Trophoblast cell (in vitro differentiated cells and primary cell): ENCODE measurements at regions not wholly inside any gene's neighbourhood (a gene's known extent, or its start where the extent isn't known, plus 50 kb on each side); places are given as distances from the start of the nearest gene placed in this dataset.

Experiments
- DNase-seq, 2 donors: peaks; one replicate each; pipeline ENCODE4 v3.0.0-alpha.2; 2016
- H2AFZ ChIP-seq: 2 replicates; pipeline ENCODE4 v1.6.1; 2013; ENCODE audit warnings: low read length, moderate library complexity, mild to moderate bottlenecking; ENCODE audit not compliant: insufficient read depth, poor library complexity
- H2AK5ac ChIP-seq: 2 replicates; pipeline ENCODE4 v1.6.1; 2013; ENCODE audit warnings: mild to moderate bottlenecking, low read length
- H2BK120ac ChIP-seq: 2 replicates; pipeline ENCODE4 v1.6.1; 2013; ENCODE audit warnings: low read length, mild to moderate bottlenecking, moderate library complexity; ENCODE audit not compliant: insufficient read depth, poor library complexity
- H2BK12ac ChIP-seq: 2 replicates; pipeline ENCODE4 v1.6.1; 2013; ENCODE audit warnings: mild to moderate bottlenecking, low read length, moderate library complexity
- H2BK5ac ChIP-seq: 2 replicates; pipeline ENCODE4 v1.6.1; 2013; ENCODE audit warnings: low read length, low read depth, moderate library complexity, mild to moderate bottlenecking; ENCODE audit not compliant: poor library complexity
- H3K14ac ChIP-seq: 2 replicates; pipeline ENCODE4 v1.6.1; 2013; ENCODE audit warnings: mild to moderate bottlenecking, low read length
- H3K18ac ChIP-seq: 2 replicates; pipeline ENCODE4 v1.6.1; 2013; ENCODE audit warnings: mild to moderate bottlenecking, low read length
- H3K23ac ChIP-seq: 2 replicates; pipeline ENCODE4 v1.6.1; 2013; ENCODE audit warnings: low read length
- H3K27ac ChIP-seq: 2 replicates; pipeline ENCODE4 v1.5.1; 2013; ENCODE audit warnings: low read depth, mild to moderate bottlenecking, inconsistent platforms, low read length, moderate library complexity
- H3K27me3 ChIP-seq: 2 replicates; pipeline ENCODE4 v1.6.1; 2013; ENCODE audit warnings: inconsistent platforms, mild to moderate bottlenecking, low read length, moderate library complexity; ENCODE audit not compliant: insufficient read depth
- H3K36me3 ChIP-seq, 2 experiments: 1 replicate in 1 of 2; 2 replicates in 1 of 2; pipeline ENCODE4 v1.6.1; 2013; ENCODE audit warnings: low read length in 2 of 2, mild to moderate bottlenecking in 2 of 2, moderate library complexity in 1 of 2; ENCODE audit not compliant: insufficient read depth in 2 of 2, control insufficient read depth in 1 of 2
- H3K4ac ChIP-seq: 2 replicates; pipeline ENCODE4 v1.6.1; 2013; ENCODE audit warnings: low read depth, mild to moderate bottlenecking, low read length, moderate library complexity
- H3K4me1 ChIP-seq, 2 experiments: 1 replicate in 1 of 2; 2 replicates in 1 of 2; pipeline ENCODE4 v1.6.1; 2013; ENCODE audit warnings: low read length in 2 of 2, mild to moderate bottlenecking in 2 of 2, moderate library complexity in 1 of 2; ENCODE audit not compliant: insufficient read depth in 2 of 2, control insufficient read depth in 1 of 2
- H3K4me2 ChIP-seq: 2 replicates; pipeline ENCODE4 v1.6.1; 2013; ENCODE audit warnings: inconsistent platforms, mild to moderate bottlenecking, low read length, moderate library complexity
- H3K4me3 ChIP-seq: 2 replicates; pipeline ENCODE4 v1.5.1; 2013; ENCODE audit warnings: mild to moderate bottlenecking, low read depth, low read length, inconsistent platforms
- H3K79me1 ChIP-seq: one replicate; pipeline ENCODE4 v1.6.1; 2013; ENCODE audit warnings: low read length
- H3K79me2 ChIP-seq: 2 replicates; pipeline ENCODE4 v1.6.1; 2013; ENCODE audit warnings: low read length, mild to moderate bottlenecking; ENCODE audit not compliant: control insufficient read depth, insufficient read depth, poor library complexity
- H3K9ac ChIP-seq: 2 replicates; pipeline ENCODE4 v1.6.1; 2013; ENCODE audit warnings: mild to moderate bottlenecking, low read length
- H3K9me3 ChIP-seq: 2 replicates; pipeline ENCODE4 v1.6.1; 2013; ENCODE audit warnings: low read depth, mild to moderate bottlenecking, control low read depth, inconsistent platforms, low read length; ENCODE audit not compliant: insufficient read depth
- H4K12ac ChIP-seq: 2 replicates; pipeline ENCODE4 v1.6.1; 2013; ENCODE audit warnings: low read depth, mild to moderate bottlenecking, low read length, moderate library complexity
- H4K8ac ChIP-seq: 2 replicates; pipeline ENCODE4 v1.6.1; 2013; ENCODE audit warnings: low read depth, mild to moderate bottlenecking, low read length, moderate library complexity
- H4K91ac ChIP-seq: one replicate; pipeline ENCODE4 v1.6.1; 2013; ENCODE audit warnings: low read depth, mild to moderate bottlenecking, low read length, moderate library complexity
- WGBS: extraction: QIAGEN DNeasy Blood & Tissue Kit; methylation state at CpG from one replicate; pipeline ENCODE4 v1.1.7; 2013; ENCODE audit warnings: missing lambda C conversion rate; ENCODE audit not compliant: insufficient read length, insufficient coverage; ENCODE audit errors: extremely low coverage; 5-methylcytosine and 5-hydroxymethylcytosine counted together

DNA sequence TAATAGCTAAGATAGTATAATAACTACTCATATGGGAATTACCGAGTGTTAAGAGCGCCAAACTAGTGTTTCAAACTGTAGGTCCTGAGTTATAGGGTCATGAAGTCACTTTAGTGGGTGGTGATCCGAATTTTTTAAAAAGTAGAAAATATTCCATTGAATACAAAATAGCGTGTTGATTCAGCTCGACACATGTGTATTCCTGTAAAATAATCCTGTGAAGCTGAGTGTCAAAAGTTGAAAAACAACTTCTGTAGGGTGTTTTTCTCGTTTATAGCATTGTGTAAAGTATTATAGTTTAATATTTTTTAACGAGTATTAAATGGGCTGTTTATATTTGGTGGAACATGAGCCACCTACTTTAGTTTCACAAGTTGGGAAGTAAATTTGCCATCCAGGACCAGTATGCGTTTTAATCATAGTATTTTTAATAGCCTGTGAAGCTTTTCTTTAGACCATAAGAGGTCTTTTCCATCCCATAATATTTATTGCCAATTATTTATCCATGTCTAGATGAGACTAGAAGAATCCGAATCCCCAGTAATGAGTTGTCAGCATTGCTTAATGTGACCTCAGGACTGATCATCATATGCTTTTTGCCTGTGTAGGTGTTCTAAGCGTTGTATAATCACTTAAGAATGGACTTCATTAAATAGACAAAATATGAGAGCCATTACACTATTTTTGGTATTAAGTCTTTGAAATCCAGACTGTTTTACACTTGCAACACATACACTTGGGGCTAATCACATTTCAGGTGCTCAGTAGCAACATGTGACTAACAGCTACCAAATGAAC is 84.1 kb downstream of the PTPDC1 start:
- Histone ChIP-seq H2BK12ac (no peak overlapping the region), H3K4me1 (no peaks in the 10 kb centered on the region), H3K9me3 (no peaks in the 10 kb centered on the region), H3K79me1 (peaks cover 7% of the 10 kb centered on the region), H2AK5ac (no peak overlapping the region), H4K12ac (no peak overlapping the region), H2BK5ac (no peak overlapping the region), H3K36me3 (peaks cover 4 to 8% of the 10 kb centered on the region in 2 experiments), H4K8ac (no peak overlapping the region), H3K4me3 (no peak overlapping the region), H2AFZ (no peak overlapping the region), H2BK120ac (no peak overlapping the region), H3K4ac (peak overlapping the region; percentile 79), H3K27ac (peak overlapping the region; percentile 10), H3K18ac (no peak overlapping the region), H3K14ac (no peak overlapping the region), H4K91ac (no peak overlapping the region), H3K9ac (no peak overlapping the region), H3K79me2 (peaks cover 13% of the 10 kb centered on the region), H3K4me2 (peak overlapping the region; percentile 47), H3K23ac (no peak overlapping the region), H3K27me3 (no peaks in the 10 kb centered on the region)
- WGBS, result 100% methylated on average over 2 of the region's 10 CpGs
- peak in 1 of 2 donors; percentile 6 for DNase-seq

DNA sequence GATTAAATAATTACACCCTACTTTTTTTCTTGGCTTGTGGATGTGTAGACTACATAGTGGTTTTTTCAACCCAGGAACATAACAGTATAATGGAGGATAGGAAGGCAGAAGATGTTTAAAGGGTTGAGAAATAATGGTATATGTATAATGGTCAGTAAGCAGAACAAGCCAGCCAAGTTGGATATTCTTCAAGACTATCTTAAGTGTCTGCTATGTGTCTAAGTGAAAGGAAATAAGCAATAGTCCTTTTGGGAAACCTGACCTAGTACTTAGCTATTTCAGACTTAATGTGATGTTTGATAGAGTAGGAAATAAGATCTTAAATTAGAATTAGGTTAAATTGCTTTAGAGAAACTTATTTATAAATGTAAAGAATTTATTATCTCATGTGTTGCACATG is 85.7 kb downstream of the PTPDC1 start:
- H2BK120ac ChIP-seq, result no peak overlapping the region
- no peak overlapping the region for H3K14ac ChIP-seq
- no peaks in the 10 kb centered on the region for H3K9me3 ChIP-seq
- H3K79me1 ChIP-seq, result peaks cover 7% of the 10 kb centered on the region
- H2AK5ac ChIP-seq, result no peak overlapping the region
- H3K9ac ChIP-seq, result no peak overlapping the region
- no peaks in the 10 kb centered on the region for H3K4me1 ChIP-seq
- H3K4me2 ChIP-seq, result no peak overlapping the region
- no peak overlapping the region for H2BK12ac ChIP-seq
- no peak overlapping the region for H2BK5ac ChIP-seq
- H3K4ac ChIP-seq, result no peak overlapping the region
- H3K27ac ChIP-seq, result no peak overlapping the region
- no peak overlapping the region for H4K12ac ChIP-seq
- H3K79me2 ChIP-seq, result peaks cover 13% of the 10 kb centered on the region
- DNase-seq, result no peak
- no peaks in the 10 kb centered on the region for H3K27me3 ChIP-seq
- H4K8ac ChIP-seq, result no peak overlapping the region
- no peak overlapping the region for H2AFZ ChIP-seq
- H3K18ac ChIP-seq, result no peak overlapping the region
- H3K23ac ChIP-seq, result no peak overlapping the region
- peaks cover 7 to 11% of the 10 kb centered on the region in 2 experiments for H3K36me3 ChIP-seq
- H3K4me3 ChIP-seq, result no peak overlapping the region
- H4K91ac ChIP-seq, result no peak overlapping the region

DNA sequence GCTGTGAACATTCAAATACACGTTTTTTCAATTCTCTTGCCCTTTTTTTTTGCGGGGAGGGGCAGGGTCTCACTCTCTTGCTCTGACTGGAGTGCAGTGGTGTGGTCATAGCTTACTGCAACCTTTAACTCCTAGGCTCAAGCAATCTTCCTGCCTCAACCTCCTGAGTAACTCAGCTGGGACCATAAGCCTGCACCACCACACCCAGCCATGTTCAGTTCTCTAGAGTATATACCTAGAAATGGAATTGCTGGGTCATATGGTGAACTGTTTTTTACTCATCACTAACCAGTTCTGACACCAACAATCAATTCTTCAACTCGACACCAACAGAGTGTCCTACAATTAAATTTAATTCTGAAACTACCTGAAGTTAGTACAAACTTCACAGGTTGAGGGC is 85.5 kb upstream of the ZNF169 start:
- WGBS, result no CpG with 5 or more reads among the region's 3 CpGs
- Histone ChIP-seq H3K4me3 (no peak overlapping the region), H3K4ac (peak overlapping the region; percentile 0), H2AK5ac (no peak overlapping the region), H3K27me3 (no peaks in the 10 kb centered on the region), H3K79me2 (peaks cover 8% of the 10 kb centered on the region), H4K91ac (no peak overlapping the region), H3K36me3 (peaks cover 13 to 17% of the 10 kb centered on the region in 2 experiments), H2BK120ac (no peak overlapping the region), H3K4me1 (no peaks in the 10 kb centered on the region), H2BK12ac (no peak overlapping the region), H3K27ac (no peak overlapping the region), H3K79me1 (no peaks in the 10 kb centered on the region), H2AFZ (no peak overlapping the region), H4K12ac (no peak overlapping the region), H3K9me3 (no peaks in the 10 kb centered on the region), H3K18ac (no peak overlapping the region), H3K9ac (no peak overlapping the region), H3K4me2 (no peak overlapping the region), H3K23ac (no peak overlapping the region), H3K14ac (no peak overlapping the region), H4K8ac (no peak overlapping the region), H2BK5ac (no peak overlapping the region)
- DNase-seq, result no peak

DNA sequence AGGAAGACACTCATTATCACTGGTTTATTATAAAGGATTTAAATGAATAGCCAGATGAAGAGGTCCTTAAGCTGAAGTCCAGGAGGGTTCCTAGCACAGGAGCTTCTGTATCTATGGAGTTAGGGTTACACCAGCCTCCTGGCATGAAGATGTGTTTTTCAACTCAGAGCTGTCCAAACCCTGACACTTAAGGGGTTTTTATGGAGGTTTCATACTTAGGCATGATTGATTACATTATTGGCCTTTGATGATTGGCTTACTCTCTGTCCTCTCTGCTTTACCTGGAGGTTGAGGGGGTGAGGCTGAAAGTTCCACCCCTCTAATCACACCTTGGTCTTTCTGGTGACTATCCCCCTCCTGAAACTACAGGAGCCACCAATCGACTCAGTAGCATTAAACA is 84.9 kb upstream of the ZNF169 start:
- Histone ChIP-seq H3K4me3 (no peak overlapping the region), H2BK5ac (no peak overlapping the region), H3K27ac (no peak overlapping the region), H2BK120ac (no peak overlapping the region), H3K14ac (no peak overlapping the region), H2BK12ac (no peak overlapping the region), H3K18ac (no peak overlapping the region), H2AK5ac (no peak overlapping the region), H4K91ac (no peak overlapping the region), H3K9me3 (no peaks in the 10 kb centered on the region), H3K27me3 (no peaks in the 10 kb centered on the region), H4K12ac (no peak overlapping the region), H3K4me1 (no peaks in the 10 kb centered on the region), H2AFZ (no peak overlapping the region), H3K23ac (no peak overlapping the region), H3K79me2 (peaks cover 8% of the 10 kb centered on the region), H3K4me2 (no peak overlapping the region), H4K8ac (no peak overlapping the region), H3K9ac (no peak overlapping the region), H3K4ac (peak overlapping the region; percentile 0), H3K79me1 (no peaks in the 10 kb centered on the region), H3K36me3 (peaks cover 13 to 17% of the 10 kb centered on the region in 2 experiments)
- WGBS, result no CpG with 5 or more reads among the region's 1 CpG
- no peak for DNase-seq
